ENCODE measurements at regions not wholly inside any gene's neighbourhood (a gene's known extent, or its start where the extent isn't known, plus 50 kb on each side); places are given as distances from the start of the nearest gene placed in this dataset.

DNA sequence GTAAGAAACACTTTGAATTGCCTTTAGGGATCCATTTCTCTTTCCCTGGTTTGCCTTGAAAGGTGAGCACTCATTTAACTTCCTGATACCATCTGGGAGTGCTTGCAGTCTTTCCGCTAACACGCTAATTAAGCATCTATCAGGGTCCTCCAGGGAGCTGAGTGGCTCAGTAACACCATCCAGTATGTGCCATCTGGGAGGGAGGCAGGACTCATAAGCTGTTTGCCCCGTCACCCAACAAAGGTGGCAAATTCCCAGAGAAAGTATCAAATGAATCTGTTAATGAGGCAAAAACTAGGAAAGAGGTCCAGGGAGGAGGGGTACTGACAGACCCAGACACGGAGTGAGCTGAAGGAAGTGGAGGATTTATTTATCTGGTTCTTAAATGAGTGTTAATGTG, 430.9 kb downstream of the HLX start:
- ATAC-seq, result no peak
- peaks cover 3% of the 10 kb centered on the region for H3K27me3 Mint-ChIP-seq
- H3K4me1 Mint-ChIP-seq, result no peaks in the 10 kb centered on the region
- DNase-seq, result no peak
- no peak overlapping the region for H3K4me3 Mint-ChIP-seq
- no peaks in the 10 kb centered on the region for H3K9me3 Mint-ChIP-seq
- no peak overlapping the region for H3K27ac Mint-ChIP-seq
- H3K36me3 Mint-ChIP-seq (ENCODE audit: low read depth), result no peaks in the 10 kb centered on the region

DNA sequence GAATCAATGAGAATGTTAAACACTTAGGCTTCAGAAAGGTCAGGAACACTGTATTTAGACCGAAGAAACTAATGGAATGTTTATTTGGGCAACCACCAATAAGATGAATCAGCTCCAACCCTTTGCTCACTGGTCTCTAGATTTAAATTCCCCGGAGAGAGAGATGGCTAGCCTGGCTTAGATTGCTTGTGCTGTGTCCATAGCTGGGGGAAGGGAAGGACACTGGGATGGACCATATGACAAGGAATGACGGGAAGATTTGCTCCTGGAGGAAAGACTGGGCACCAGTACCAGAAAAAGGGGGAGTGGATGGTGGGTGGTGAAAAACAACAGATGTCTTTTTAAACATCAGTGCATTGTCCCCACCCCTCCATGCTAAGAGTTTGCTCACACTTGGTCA, 426.6 kb downstream of the DUSP10 start:
- no peak for ATAC-seq
- DNase-seq, result no peak
- Mint-ChIP-seq H3K36me3 (ENCODE audit: low read depth) (no peaks in the 10 kb centered on the region), H3K9me3 (no peaks in the 10 kb centered on the region), H3K27me3 (peaks cover 8% of the 10 kb centered on the region), H3K4me3 (no peak overlapping the region), H3K4me1 (no peaks in the 10 kb centered on the region), H3K27ac (no peak overlapping the region)

- DNase-seq (no peak), ATAC-seq (no peak)
- Mint-ChIP-seq H3K9me3 (no peaks in the 10 kb centered on the region), H3K27ac (no peak overlapping the region), H3K36me3 (ENCODE audit: low read depth) (no peaks in the 10 kb centered on the region), H3K27me3 (peaks cover 8% of the 10 kb centered on the region), H3K4me1 (no peaks in the 10 kb centered on the region), H3K4me3 (no peak overlapping the region)
These were observed 425.3 kb downstream of the DUSP10 start for GRCh38 chr1:221316491-221317056.

DNA sequence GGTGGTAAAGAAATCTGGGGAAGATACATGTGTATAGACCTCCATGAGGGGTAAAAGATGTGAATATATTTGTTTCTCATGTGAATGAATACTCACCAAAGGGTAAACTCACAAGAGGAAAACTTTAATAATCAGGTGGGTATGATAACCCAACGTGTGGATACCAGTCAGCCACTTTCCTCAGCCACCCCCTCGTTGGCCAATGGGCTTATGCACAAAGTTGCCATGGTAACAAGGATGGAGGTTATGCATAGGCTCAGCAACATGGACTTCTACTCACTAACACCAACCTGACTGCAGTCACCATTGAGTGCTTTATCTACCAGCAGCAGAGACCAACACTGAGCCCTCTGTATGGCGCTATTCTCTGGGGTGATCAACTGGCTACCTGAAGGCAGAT, 424.4 kb downstream of the DUSP10 start:
- DNase-seq (no peak), ATAC-seq (no peak)
- Mint-ChIP-seq H3K27me3 (peaks cover 8% of the 10 kb centered on the region), H3K36me3 (ENCODE audit: low read depth) (no peaks in the 10 kb centered on the region), H3K27ac (no peak overlapping the region), H3K4me1 (no peaks in the 10 kb centered on the region), H3K9me3 (no peaks in the 10 kb centered on the region), H3K4me3 (no peak overlapping the region)

GRCh38 chr1:221327954-221328353, 413.9 kb downstream of the DUSP10 start:
- ATAC-seq, result no peak
- Mint-ChIP-seq H3K9me3 (peaks cover 9% of the 10 kb centered on the region), H3K4me1 (no peaks in the 10 kb centered on the region), H3K4me3 (no peak overlapping the region), H3K27me3 (peaks cover 5% of the 10 kb centered on the region), H3K27ac (no peak overlapping the region), H3K36me3 (ENCODE audit: low read depth) (no peaks in the 10 kb centered on the region)
- DNase-seq, result no peak

GRCh38 chr1:221328371-221328770, 413.5 kb downstream of the DUSP10 start:
- Mint-ChIP-seq H3K27ac (no peak overlapping the region), H3K4me1 (no peaks in the 10 kb centered on the region), H3K4me3 (no peak overlapping the region), H3K9me3 (peaks cover 9% of the 10 kb centered on the region), H3K27me3 (peaks cover 3% of the 10 kb centered on the region), H3K36me3 (ENCODE audit: low read depth) (no peaks in the 10 kb centered on the region)
- DNase-seq (no peak), ATAC-seq (no peak)

DNA sequence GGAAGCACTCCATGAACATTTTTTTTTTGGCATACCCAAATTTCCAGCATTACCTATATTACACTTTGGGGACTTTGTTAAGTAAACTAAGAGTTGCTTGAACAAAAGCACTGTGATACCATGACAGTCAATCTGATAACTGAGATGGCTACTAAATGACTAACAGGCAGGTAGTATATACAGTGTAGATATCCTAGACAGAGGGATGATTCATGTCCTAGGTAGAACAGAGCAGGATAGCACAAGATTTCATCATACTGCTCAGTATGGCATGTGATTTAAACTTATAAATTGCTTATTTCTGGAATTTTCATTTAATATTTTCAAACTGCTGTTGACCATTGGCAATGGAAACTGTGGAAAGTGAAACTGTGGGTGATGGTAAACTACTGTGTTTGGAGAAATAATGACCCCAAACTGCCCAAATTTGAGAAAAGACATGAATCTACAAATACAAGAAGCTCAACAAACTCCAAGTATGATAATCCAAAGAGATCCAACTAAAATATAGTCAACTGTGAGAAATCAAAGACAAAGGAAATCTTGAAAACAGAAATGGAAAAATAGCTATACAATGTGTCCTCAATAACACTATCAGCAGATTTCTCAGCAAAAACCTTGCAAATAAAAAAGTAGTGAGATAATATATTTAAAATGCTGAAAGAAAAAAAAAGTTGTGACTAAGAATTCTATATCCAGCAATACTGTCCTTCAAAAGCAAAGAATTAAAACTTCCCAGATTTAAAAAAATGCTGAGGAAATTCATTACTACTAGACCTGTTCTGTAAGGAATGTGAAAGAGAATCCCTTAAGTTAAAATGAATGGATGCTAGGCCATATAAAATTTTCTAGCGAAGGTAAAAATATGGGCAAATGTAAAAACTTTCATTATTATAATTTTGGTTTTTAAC, 410.4 kb downstream of the DUSP10 start:
- Mint-ChIP-seq H3K36me3 (ENCODE audit: low read depth) (no peaks in the 10 kb centered on the region), H3K9me3 (peaks cover 9% of the 10 kb centered on the region), H3K27ac (no peak overlapping the region), H3K4me3 (no peak overlapping the region), H3K27me3 (peaks cover 3% of the 10 kb centered on the region), H3K4me1 (peaks cover 8% of the 10 kb centered on the region)
- ATAC-seq (no peak), DNase-seq (no peak)

- no peak for ATAC-seq
- no peak for DNase-seq
- H3K9me3 Mint-ChIP-seq, result peaks cover 9% of the 10 kb centered on the region
- no peaks in the 10 kb centered on the region for H3K36me3 Mint-ChIP-seq (ENCODE audit: low read depth)
- H3K27ac Mint-ChIP-seq, result no peak overlapping the region
- H3K4me3 Mint-ChIP-seq, result no peak overlapping the region
- H3K4me1 Mint-ChIP-seq, result peaks cover 8% of the 10 kb centered on the region
- H3K27me3 Mint-ChIP-seq, result peaks cover 7% of the 10 kb centered on the region
These were observed 407.8 kb downstream of the DUSP10 start for GRCh38 chr1:221334062-221334461.

DNA sequence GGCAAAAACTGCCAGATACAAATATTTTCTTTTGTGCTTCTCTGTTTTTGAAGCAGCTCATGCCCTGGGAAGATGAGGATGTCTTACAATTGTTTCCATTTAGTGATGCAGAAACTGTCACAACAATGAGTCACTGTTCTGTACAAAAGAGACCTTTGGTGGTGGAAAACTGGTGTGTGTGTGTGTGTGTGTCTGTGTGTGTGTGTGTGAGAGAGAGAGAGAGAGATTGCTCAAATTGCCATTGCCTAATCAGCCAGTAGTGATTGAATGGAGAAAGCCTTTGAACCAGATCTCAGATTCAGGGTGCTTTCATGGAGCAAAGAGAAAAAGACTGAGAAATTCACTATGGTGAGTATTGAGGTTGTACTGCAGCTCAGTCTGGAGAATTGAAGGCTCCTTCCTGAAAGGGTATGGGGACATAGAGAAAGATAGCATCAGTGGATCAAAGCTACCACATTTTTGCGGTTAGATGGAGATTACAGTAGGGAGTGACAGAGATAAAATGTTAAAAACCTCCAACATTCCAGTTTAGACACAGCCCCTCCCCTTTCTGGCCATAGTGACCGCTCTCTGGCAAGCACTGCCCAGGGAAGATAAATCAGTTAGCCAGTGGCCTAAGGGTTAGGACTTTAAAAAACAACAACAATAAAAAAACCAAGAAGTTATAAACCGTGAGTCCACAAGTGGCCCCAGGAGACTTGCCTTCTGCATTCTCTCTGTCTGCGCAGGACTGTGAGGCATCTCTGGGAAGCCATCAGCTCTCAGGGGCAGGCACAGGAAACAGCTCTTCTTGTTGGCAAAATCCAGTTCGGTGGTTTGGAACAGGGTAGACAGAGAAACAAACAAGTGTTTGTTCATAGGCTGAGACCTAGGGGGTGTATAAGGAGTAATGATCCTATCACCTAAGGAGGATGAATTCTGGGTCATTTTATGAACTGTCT, 406.5 kb downstream of the DUSP10 start:
- Mint-ChIP-seq H3K4me1 (peaks cover 8% of the 10 kb centered on the region), H3K27ac (no peak overlapping the region), H3K36me3 (ENCODE audit: low read depth) (no peaks in the 10 kb centered on the region), H3K9me3 (peaks cover 9% of the 10 kb centered on the region), H3K4me3 (no peak overlapping the region), H3K27me3 (peaks cover 8% of the 10 kb centered on the region)
- no peak for DNase-seq
- ATAC-seq, result no peak

- H3K4me1 Mint-ChIP-seq, result peaks cover 8% of the 10 kb centered on the region
- DNase-seq (no peak), ATAC-seq (no peak)
- no peak overlapping the region for H3K4me3 Mint-ChIP-seq
- no peak overlapping the region for H3K27ac Mint-ChIP-seq
- H3K27me3 Mint-ChIP-seq, result peaks cover 8% of the 10 kb centered on the region
- peaks cover 9% of the 10 kb centered on the region for H3K9me3 Mint-ChIP-seq
- H3K36me3 Mint-ChIP-seq (ENCODE audit: low read depth), result no peaks in the 10 kb centered on the region
These were observed 405.8 kb downstream of the DUSP10 start for GRCh38 chr1:221336126-221336525.

GRCh38 chr1:221337106-221337505, 404.8 kb downstream of the DUSP10 start:
- Mint-ChIP-seq H3K27me3 (peaks cover 8% of the 10 kb centered on the region), H3K9me3 (peaks cover 8% of the 10 kb centered on the region), H3K27ac (no peak overlapping the region), H3K36me3 (ENCODE audit: low read depth) (no peaks in the 10 kb centered on the region), H3K4me3 (no peak overlapping the region), H3K4me1 (peaks cover 8% of the 10 kb centered on the region)
- DNase-seq, result no peak
- ATAC-seq, result no peak

GRCh38 chr1:221343136-221343535, 398.8 kb downstream of the DUSP10 start:
- Mint-ChIP-seq H3K27ac (no peak overlapping the region), H3K9me3 (no peaks in the 10 kb centered on the region), H3K27me3 (peaks cover 10% of the 10 kb centered on the region), H3K4me3 (no peak overlapping the region), H3K4me1 (no peaks in the 10 kb centered on the region), H3K36me3 (ENCODE audit: low read depth) (no peaks in the 10 kb centered on the region)
- DNase-seq (no peak), ATAC-seq (no peak)

- Mint-ChIP-seq H3K36me3 (ENCODE audit: low read depth) (no peaks in the 10 kb centered on the region), H3K4me1 (no peaks in the 10 kb centered on the region), H3K27me3 (peaks cover 10% of the 10 kb centered on the region), H3K4me3 (no peak overlapping the region), H3K9me3 (no peaks in the 10 kb centered on the region), H3K27ac (no peak overlapping the region)
- DNase-seq (no peak), ATAC-seq (no peak)
These were observed 398.3 kb downstream of the DUSP10 start for GRCh38 chr1:221343607-221344006.

DNA sequence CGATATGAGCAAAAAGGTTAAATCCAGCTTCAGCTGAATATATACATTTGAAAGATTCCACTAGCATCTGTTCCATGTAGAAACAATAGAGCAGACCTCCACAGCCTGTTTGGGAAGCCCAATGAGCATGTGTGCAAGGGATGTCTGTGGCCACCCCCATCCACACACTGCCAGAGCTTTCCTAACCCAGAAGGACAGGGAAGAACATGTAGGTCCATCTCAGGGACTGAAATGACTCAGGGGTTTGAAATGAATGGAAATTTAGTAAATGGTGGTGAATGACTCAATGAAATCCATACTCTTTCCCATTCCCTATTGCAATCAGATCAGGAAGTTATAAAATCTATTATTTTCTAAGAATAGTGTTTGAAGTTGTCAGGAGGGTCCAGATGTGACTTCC, 397.2 kb downstream of the DUSP10 start:
- Mint-ChIP-seq H3K4me3 (no peak overlapping the region), H3K36me3 (ENCODE audit: low read depth) (no peaks in the 10 kb centered on the region)

More for the DNA sequence above, 397.2 kb downstream of the DUSP10 start:
- Mint-ChIP-seq H3K9me3 (no peaks in the 10 kb centered on the region), H3K27me3 (peaks cover 8% of the 10 kb centered on the region), H3K4me1 (no peaks in the 10 kb centered on the region), H3K27ac (no peak overlapping the region)
- ATAC-seq (no peak), DNase-seq (no peak)

Data from activated naive CD8-positive, alpha-beta T cell treated with anti-CD3 and anti-CD28 coated beads, Interleukin-2, amount 50 U/mL, for 24 hours (primary cell).